ENCODE measurements at regions not wholly inside any gene's neighbourhood (a gene's known extent, or its start where the extent isn't known, plus 50 kb on each side); places are given as distances from the start of the nearest gene placed in this dataset.

DNA sequence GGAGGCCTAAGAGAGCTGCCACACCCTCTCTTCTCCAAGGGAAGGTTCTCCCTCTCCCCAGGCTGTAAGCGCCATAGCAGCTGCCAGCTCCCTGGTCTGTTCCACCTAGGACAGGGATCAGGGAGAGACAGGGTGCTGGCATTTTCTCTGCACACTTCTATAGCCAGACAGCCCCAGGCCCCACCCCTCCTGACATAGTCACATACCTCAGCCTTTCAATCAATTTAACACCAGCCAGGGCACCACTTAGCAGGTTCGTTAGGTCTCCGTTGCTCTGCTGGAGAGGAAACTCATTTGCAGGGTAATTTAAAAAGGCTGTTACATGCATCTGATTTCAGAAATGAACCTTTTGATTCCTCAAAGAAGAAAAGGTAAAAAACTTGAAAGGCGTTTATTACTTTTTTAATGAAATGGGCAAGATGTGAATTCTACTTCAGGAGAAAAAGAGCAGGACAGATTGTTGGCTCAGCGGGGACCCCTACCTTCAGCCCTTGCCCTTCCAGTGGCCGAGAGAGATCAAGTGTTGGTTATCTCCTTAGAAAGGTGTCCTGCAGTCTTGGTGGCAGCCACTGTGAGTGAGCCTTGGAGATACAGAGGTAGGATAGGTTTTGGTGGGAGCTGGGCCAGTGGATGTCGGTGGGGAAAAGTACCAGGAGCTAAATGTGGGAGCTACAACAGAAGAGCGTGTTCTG is 180.5 kb upstream of the GALNT17 start:
- no peaks in the 10 kb centered on the region for H3K9me3 ChIP-seq (replicated peaks; ENCODE audit: insufficient read depth, low read length)
- H3K27ac ChIP-seq (ENCODE audit: low read length) = no peak overlapping the region
- TF ChIP-seq EZH2 (optimal IDR thresholded peaks at IDR 0.05; ENCODE audit: low read depth, low read length) = no peak
- no peak for TF ChIP-seq EZH2phosphoT487 (IDR thresholded peaks at IDR 0.05; ENCODE audit: low read length)
- TF ChIP-seq CTCF (IDR thresholded peaks at IDR 0.05; ENCODE audit: low read length) = no peak
- no peaks in the 10 kb centered on the region for H4K20me1 ChIP-seq (ENCODE audit: insufficient read depth, low read length)
- H3K9ac ChIP-seq (ENCODE audit: low read length) = no peak overlapping the region
- no peak overlapping the region for H3K4me2 ChIP-seq (ENCODE audit: low read depth, low read length)
- H3F3A ChIP-seq (ENCODE audit: insufficient read depth, low read length) = no peaks in the 10 kb centered on the region
- no peaks in the 10 kb centered on the region for H3K27me3 ChIP-seq (replicated peaks; ENCODE audit: insufficient read depth, low read length)
- H2AFZ ChIP-seq (ENCODE audit: low read length) = no peak overlapping the region
- H3K36me3 ChIP-seq (replicated peaks; ENCODE audit: insufficient read depth, low read length) = no peaks in the 10 kb centered on the region
- no peaks in the 10 kb centered on the region for H3K4me1 ChIP-seq (ENCODE audit: low read length)
- no peaks in the 10 kb centered on the region for H3K79me2 ChIP-seq (ENCODE audit: low read length)
- no peaks in the 10 kb centered on the region for H3K9me2 ChIP-seq (replicated peaks; ENCODE audit: insufficient read depth, low read length)
- no peak for DNase-seq
- H3K4me3 ChIP-seq (ENCODE audit: low read length) = no peak overlapping the region

GRCh38 chr7:70952311-70952710 is 179.6 kb upstream of the GALNT17 start:
- Histone ChIP-seq H3F3A (ENCODE audit: insufficient read depth, low read length) (no peaks in the 10 kb centered on the region), H3K9me2 (replicated peaks; ENCODE audit: insufficient read depth, low read length) (no peaks in the 10 kb centered on the region), H3K79me2 (ENCODE audit: low read length) (no peaks in the 10 kb centered on the region), H3K4me3 (ENCODE audit: low read length) (no peak overlapping the region), H3K4me1 (ENCODE audit: low read length) (no peaks in the 10 kb centered on the region), H3K27me3 (replicated peaks; ENCODE audit: insufficient read depth, low read length) (no peaks in the 10 kb centered on the region), H3K36me3 (replicated peaks; ENCODE audit: insufficient read depth, low read length) (no peaks in the 10 kb centered on the region), H3K27ac (ENCODE audit: low read length) (no peak overlapping the region), H2AFZ (ENCODE audit: low read length) (no peak overlapping the region), H3K9ac (ENCODE audit: low read length) (no peak overlapping the region), H4K20me1 (ENCODE audit: insufficient read depth, low read length) (no peaks in the 10 kb centered on the region), H3K4me2 (ENCODE audit: low read depth, low read length) (no peak overlapping the region), H3K9me3 (replicated peaks; ENCODE audit: insufficient read depth, low read length) (no peaks in the 10 kb centered on the region)
- TF ChIP-seq EZH2phosphoT487 (IDR thresholded peaks at IDR 0.05; ENCODE audit: low read length) (no peak), CTCF (IDR thresholded peaks at IDR 0.05; ENCODE audit: low read length) (no peak)
- DNase-seq = no peak

DNA sequence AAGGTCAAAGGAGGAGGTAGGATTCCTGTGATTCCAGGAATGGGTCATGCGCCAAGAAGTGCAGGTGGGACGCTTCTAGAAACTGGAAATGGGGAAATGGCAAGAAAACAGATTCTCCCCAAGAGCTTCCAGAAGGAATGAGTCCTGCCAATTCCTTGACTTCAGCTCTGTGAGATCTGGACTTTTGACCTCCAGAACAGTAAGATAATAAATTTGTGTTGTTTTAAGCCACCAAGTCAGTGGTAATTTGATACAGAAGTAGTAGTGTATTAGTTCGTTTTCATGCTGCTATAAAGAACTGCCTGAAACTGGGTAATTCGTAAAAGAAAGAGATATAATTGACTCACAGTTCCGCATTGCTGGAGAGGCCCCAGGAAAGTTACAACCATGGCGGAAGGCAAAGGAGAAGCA is 178.6 kb upstream of the GALNT17 start:
- Histone ChIP-seq H2AFZ (ENCODE audit: low read length) (no peak overlapping the region), H3F3A (ENCODE audit: insufficient read depth, low read length) (no peaks in the 10 kb centered on the region), H3K79me2 (ENCODE audit: low read length) (no peaks in the 10 kb centered on the region), H3K36me3 (replicated peaks; ENCODE audit: insufficient read depth, low read length) (no peaks in the 10 kb centered on the region), H3K4me3 (ENCODE audit: low read length) (no peak overlapping the region), H4K20me1 (ENCODE audit: insufficient read depth, low read length) (no peaks in the 10 kb centered on the region), H3K9me2 (replicated peaks; ENCODE audit: insufficient read depth, low read length) (no peaks in the 10 kb centered on the region), H3K27me3 (replicated peaks; ENCODE audit: insufficient read depth, low read length) (no peaks in the 10 kb centered on the region), H3K9me3 (replicated peaks; ENCODE audit: insufficient read depth, low read length) (no peaks in the 10 kb centered on the region), H3K4me2 (ENCODE audit: low read depth, low read length) (no peak overlapping the region), H3K9ac (ENCODE audit: low read length) (no peak overlapping the region), H3K4me1 (ENCODE audit: low read length) (no peaks in the 10 kb centered on the region), H3K27ac (ENCODE audit: low read length) (no peak overlapping the region)
- TF ChIP-seq EZH2phosphoT487 (IDR thresholded peaks at IDR 0.05; ENCODE audit: low read length) (no peak), EZH2 (optimal IDR thresholded peaks at IDR 0.05; ENCODE audit: low read depth, low read length) (no peak), CTCF (IDR thresholded peaks at IDR 0.05; ENCODE audit: low read length) (no peak)
- no peak for DNase-seq

Data from MM.1S (cell line).